Hepatocyte (in vitro differentiated cells): ENCODE measurements at regions not wholly inside any gene's neighbourhood (a gene's known extent, or its start where the extent isn't known, plus 50 kb on each side); places are given as distances from the start of the nearest gene placed in this dataset.

ENCODE experiments used
- CTCF ChIP-seq: fragments of 200-600 bp; sonication (generic); IDR thresholded peaks from 2 replicates; pipeline ENCODE4 v1.5.1; 2016; ENCODE audit warnings: antibody characterized with exemption, mild to moderate bottlenecking; ENCODE audit not compliant: poor library complexity
- EZH2 ChIP-seq: fragments of 200-600 bp; sonication (generic); IDR thresholded peaks from 2 replicates; pipeline ENCODE4 v1.6.1; 2016; ENCODE audit warnings: antibody characterized with exemption, mild to moderate bottlenecking, borderline replicate concordance
- EZH2phosphoT487 ChIP-seq: fragments of 200-600 bp; sonication (generic); IDR thresholded peaks from one replicate; pipeline ENCODE4 v1.6.1; 2018; ENCODE audit warnings: antibody characterized with exemption, mild to moderate bottlenecking, low read depth, moderate library complexity; ENCODE audit not compliant: unreplicated experiment, severe bottlenecking

DNA sequence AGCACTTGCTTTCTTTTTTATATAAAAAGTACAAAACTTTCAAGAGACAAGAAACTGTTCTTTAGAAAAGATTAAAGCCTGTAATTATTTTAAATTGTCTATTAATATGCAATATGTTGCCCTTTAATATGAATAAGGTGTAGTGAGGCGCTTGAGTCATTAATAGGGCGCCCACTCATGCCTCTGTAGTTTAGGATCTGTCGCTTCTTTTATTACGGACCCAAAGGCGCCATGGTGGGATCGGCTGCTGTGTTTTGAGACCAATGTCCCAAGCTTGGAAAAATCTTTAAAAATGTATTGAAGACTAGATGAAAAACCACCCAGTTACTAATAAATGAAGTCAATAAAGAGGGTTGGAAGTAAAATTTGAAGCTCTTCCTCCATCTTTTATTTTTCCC, 259.5 kb upstream of the MEIS2 start:
- TF ChIP-seq CTCF (no peak), EZH2 (no peak), EZH2phosphoT487 (no peak)
